ENCODE measurements at regions not wholly inside any gene's neighbourhood (a gene's known extent, or its start where the extent isn't known, plus 50 kb on each side); places are given as distances from the start of the nearest gene placed in this dataset.

- no CpG with 5 or more reads among the region's 3 CpGs for WGBS (ENCODE audit: extremely low coverage, insufficient read length, low lambda C conversion rate)
- H2AK5ac ChIP-seq (ENCODE audit: insufficient read length, low read length) = no peak overlapping the region
- H3K4me1 Mint-ChIP-seq = peaks cover 24 to 29% of the 10 kb centered on the region in 2 experiments
- H2AFZ ChIP-seq (ENCODE audit: low read length) = no peak overlapping the region
- H2BK20ac ChIP-seq (ENCODE audit: low read depth, low read length, poor library complexity, severe bottlenecking) = no peak overlapping the region
- H3K79me2 ChIP-seq (ENCODE audit: insufficient read depth, low read length) = no peaks in the 10 kb centered on the region
- no peak overlapping the region for H3K27ac Mint-ChIP-seq
- no peaks in the 10 kb centered on the region for H3K9me3 ChIP-seq (ENCODE audit: control insufficient read depth, low read depth, low read length)
- no peak overlapping the region for H4K5ac ChIP-seq (ENCODE audit: insufficient read length, low read depth, low read length)
- no peak overlapping the region for H3K4me3 Mint-ChIP-seq
- H3T11ph ChIP-seq (ENCODE audit: low read length) = no peak overlapping the region
- H3K27ac ChIP-seq (ENCODE audit: insufficient read length, low read depth, low read length) = no peak overlapping the region
- H2BK5ac ChIP-seq (ENCODE audit: insufficient read length, low read length) = no peak overlapping the region
- no peak overlapping the region for H2BK12ac ChIP-seq (ENCODE audit: insufficient read length, low read depth, low read length)
- H3K79me1 ChIP-seq (ENCODE audit: insufficient read depth, low read depth, low read length, poor library complexity, severe bottlenecking) = no peaks in the 10 kb centered on the region
- H3K18ac ChIP-seq (ENCODE audit: insufficient read length, low read depth, low read length) = no peak overlapping the region
- no peak overlapping the region for H4K8ac ChIP-seq (replicated peaks; ENCODE audit: insufficient read length, low read depth, low read length)
- TF ChIP-seq CTCF (conservative IDR thresholded peaks at IDR 0.05) = no peak
- no peaks in the 10 kb centered on the region for H3K27me3 ChIP-seq (ENCODE audit: insufficient read depth, low read length)
- no peaks in the 10 kb centered on the region for H3K23me2 ChIP-seq (ENCODE audit: insufficient read length, low read depth, low read length, poor library complexity, severe bottlenecking)
- no peak for DNase-seq
- H3K23ac ChIP-seq (ENCODE audit: insufficient read length, low read depth, low read length) = no peak overlapping the region
- H3K9me3 Mint-ChIP-seq = peaks cover 2 to 5% of the 10 kb centered on the region in 2 experiments; a peak in 3 of 5 replicates
- no peaks in the 10 kb centered on the region for H3K27me3 Mint-ChIP-seq (ENCODE audit: low read depth)
- H2BK120ac ChIP-seq (ENCODE audit: low read depth, low read length, poor library complexity, severe bottlenecking) = no peak overlapping the region
- no peak overlapping the region for H3K4me2 ChIP-seq (ENCODE audit: insufficient read depth, insufficient read length, low read length)
- peaks cover 0 to 7% (median 0%) of the 10 kb centered on the region in 3 experiments; a peak in 1 of 7 replicates for H3K36me3 Mint-ChIP-seq (ENCODE audit: insufficient read depth in 1 of 3, low read depth in 3 of 3)
- H3K56ac ChIP-seq (ENCODE audit: insufficient read length, low read depth, low read length) = no peak overlapping the region
- no peaks in the 10 kb centered on the region; the same call in none of the 2 replicates for H3K4me1 ChIP-seq (ENCODE audit: insufficient read depth, low read length)
- H3K9ac ChIP-seq (ENCODE audit: extremely low read depth, insufficient read length, low read length) = no peak overlapping the region
- H3K4ac ChIP-seq (ENCODE audit: low read depth, low read length) = no peak overlapping the region
- no peak overlapping the region for H4K91ac ChIP-seq (ENCODE audit: insufficient read length, low read depth, low read length)
- no peaks in the 10 kb centered on the region for H4K20me1 ChIP-seq (ENCODE audit: control insufficient read depth, insufficient read depth, insufficient read length)
- no peak overlapping the region for H3K14ac ChIP-seq (ENCODE audit: insufficient read depth, low read length)
- H2BK15ac ChIP-seq (ENCODE audit: low read depth, low read length) = no peak overlapping the region
Observed at GRCh38 chr12:74049348-74049747, 488.3 kb upstream of the ATXN7L3B start.

Measured in H9 (cell line).